Prostate gland (tissue), 2 donors: ENCODE measurements at regions not wholly inside any gene's neighbourhood (a gene's known extent, or its start where the extent isn't known, plus 50 kb on each side); places are given as distances from the start of the nearest gene placed in this dataset.

Experiments used
- DNase-seq: peaks from one replicate; pipeline ENCODE4 v3.0.0-alpha.2; 2019; ENCODE audit warnings: low spot score
- H3K27ac ChIP-seq, 2 donors: fragments of 200-600 bp; sonication (generic); 2 replicates each; pipeline ENCODE4 v1.5.1; 2017 to 2019
- H3K27me3 ChIP-seq: fragments of 200-600 bp; sonication (generic); replicated peaks from 2 replicates; pipeline ENCODE4 v1.5.1; 2019; ENCODE audit not compliant: insufficient read depth
- H3K36me3 ChIP-seq, 2 donors: fragments of 200-600 bp; sonication (generic); 1 replicate in 1 of 2; 2 replicates in 1 of 2; pipeline versions ENCODE4 v1.5.1 to v1.8.1; 2017 to 2019
- H3K4me1 ChIP-seq: fragments of 200-600 bp; sonication (generic); replicated peaks from 2 replicates; pipeline ENCODE4 v1.5.1; 2019
- H3K4me3 ChIP-seq, 2 donors: fragments of 200-600 bp; sonication (generic); 2 replicates each; pipeline ENCODE4 v1.5.1; 2017 to 2019
- H3K9me3 ChIP-seq: fragments of 200-600 bp; sonication (generic); 2 replicates; pipeline ENCODE4 v1.5.1; 2017
- CTCF ChIP-seq, 4 experiments: fragments of 200-600 bp in 2 of 4; fragments of 450-650 bp in 2 of 4; sonication (generic) in 2 of 4; IDR thresholded peaks; 1 replicate in 3 of 4; 2 replicates in 1 of 4; pipeline ENCODE4 v1.5.1; 2016 to 2019; ENCODE audit warnings: antibody characterized with exemption in 4 of 4, mild to moderate bottlenecking in 2 of 4, moderate library complexity in 2 of 4
- POLR2A ChIP-seq: fragments of 450-650 bp; IDR thresholded peaks from one replicate; pipeline ENCODE4 v1.6.1; 2016; ENCODE audit warnings: antibody characterized with exemption, mild to moderate bottlenecking
- POLR2AphosphoS5 ChIP-seq: sonication (generic); formaldehyde crosslinking; IDR thresholded peaks from one replicate; pipeline ENCODE4 v1.6.1; 2017; ENCODE audit warnings: antibody characterized with exemption
- WGBS: methylation state at CpG from one replicate; pipeline ENCODE4 v1.1.5; 2018; 5-methylcytosine and 5-hydroxymethylcytosine counted together
- intact Hi-C: fragments of 100-400 bp; cut with DNase I; formaldehyde crosslinking; loops from one replicate; pipeline ENCODE4 v1.14.2; 2022

- no peaks in the 10 kb centered on the region for H3K9me3 ChIP-seq
- no peaks in the 10 kb centered on the region for H3K36me3 ChIP-seq
- no peaks in the 10 kb centered on the region for H3K4me1 ChIP-seq
- H3K4me3 ChIP-seq: no peak overlapping the region
- no peaks in the 10 kb centered on the region for H3K27me3 ChIP-seq
- 36% methylated on average over 1 of the region's 1 CpG for WGBS
- TF ChIP-seq CTCF (IDR thresholded peaks at IDR 0.05): no peak
- TF ChIP-seq POLR2AphosphoS5: no peak
- no peak for TF ChIP-seq POLR2A
- intact Hi-C loops: no loop called here
- H3K27ac ChIP-seq: no peak overlapping the region
- DNase-seq: no peak
Measured at GRCh38 chr6:24064106-24064505, 61.9 kb upstream of the NRSN1 start.

- no peak overlapping the region for H3K4me3 ChIP-seq
- no peaks in the 10 kb centered on the region for H3K36me3 ChIP-seq
- intact Hi-C loops: no loop called here
- WGBS: 69% methylated on average over 1 of the region's 1 CpG
- no peak for DNase-seq
- H3K27me3 ChIP-seq: no peaks in the 10 kb centered on the region
- H3K27ac ChIP-seq: no peak overlapping the region
- no peaks in the 10 kb centered on the region for H3K9me3 ChIP-seq
- TF ChIP-seq POLR2A (no peak), CTCF (IDR thresholded peaks at IDR 0.05) (no peak), POLR2AphosphoS5 (no peak)
- H3K4me1 ChIP-seq: no peaks in the 10 kb centered on the region
Measured at GRCh38 chr6:24064832-24065231, 61.2 kb upstream of the NRSN1 start.

- no peaks in the 10 kb centered on the region for H3K36me3 ChIP-seq
- intact Hi-C loops: no loop called here
- no peaks in the 10 kb centered on the region for H3K27me3 ChIP-seq
- H3K27ac ChIP-seq: no peak overlapping the region
- TF ChIP-seq POLR2A (no peak), POLR2AphosphoS5 (no peak), CTCF (IDR thresholded peaks at IDR 0.05) (no peak)
- WGBS: 30% methylated on average over 3 of the region's 3 CpGs
- H3K4me1 ChIP-seq: no peaks in the 10 kb centered on the region
- no peak for DNase-seq
- no peaks in the 10 kb centered on the region for H3K9me3 ChIP-seq
- no peak overlapping the region for H3K4me3 ChIP-seq
Measured at GRCh38 chr6:24069526-24069925, 56.5 kb upstream of the NRSN1 start.

- H3K4me1 ChIP-seq: no peaks in the 10 kb centered on the region
- intact Hi-C loops: no loop called here
- H3K9me3 ChIP-seq: no peaks in the 10 kb centered on the region
- WGBS: 88% methylated on average over 6 of the region's 6 CpGs
- DNase-seq: no peak
- no peak overlapping the region for H3K27ac ChIP-seq
- no peak overlapping the region for H3K4me3 ChIP-seq
- no peaks in the 10 kb centered on the region for H3K36me3 ChIP-seq
- H3K27me3 ChIP-seq: no peaks in the 10 kb centered on the region
- TF ChIP-seq POLR2AphosphoS5: no peak
- no peak for TF ChIP-seq CTCF (IDR thresholded peaks at IDR 0.05)
- TF ChIP-seq POLR2A: no peak
Measured at GRCh38 chr6:24072038-24072746, 53.8 kb upstream of the NRSN1 start.

GRCh38 chr6:24076011-24076410 lies 50.0 kb upstream of the NRSN1 start:
- H3K4me1 ChIP-seq: no peaks in the 10 kb centered on the region
- no peaks in the 10 kb centered on the region for H3K36me3 ChIP-seq
- DNase-seq: no peak
- no peaks in the 10 kb centered on the region for H3K27me3 ChIP-seq
- TF ChIP-seq POLR2AphosphoS5 (no peak), POLR2A (no peak), CTCF (IDR thresholded peaks at IDR 0.05) (no peak)
- no peaks in the 10 kb centered on the region for H3K9me3 ChIP-seq
- H3K4me3 ChIP-seq: no peak overlapping the region
- intact Hi-C loops: no loop called here
- WGBS: 66% methylated on average over 1 of the region's 1 CpG
- H3K27ac ChIP-seq: no peak overlapping the region
